ENCODE measurements at regions not wholly inside any gene's neighbourhood (a gene's known extent, or its start where the extent isn't known, plus 50 kb on each side); places are given as distances from the start of the nearest gene placed in this dataset.

- intact Hi-C loops (cut with micrococcal nuclease): no loop called here
- H3K27me3 ChIP-seq (ENCODE audit: low read length): no peaks in the 10 kb centered on the region
- no peaks in the 10 kb centered on the region for H3F3A ChIP-seq (ENCODE audit: low read length, unreplicated experiment)
- no peak overlapping the region for H3K27ac ChIP-seq (ENCODE audit: low read length)
- ChIA-PET POLR2A (ENCODE audit: unreplicated experiment) (no interaction called here), CTCF (no interaction called here)
- H3K4me3 ChIP-seq (ENCODE audit: low read length): no peak overlapping the region
- no peaks in the 10 kb centered on the region for H3K79me2 ChIP-seq (ENCODE audit: low read length)
- no peaks in the 10 kb centered on the region for H3K9me2 ChIP-seq (replicated peaks; ENCODE audit: low read length)
- H3K36me3 ChIP-seq (ENCODE audit: low read depth, low read length): no peaks in the 10 kb centered on the region
- no peaks in the 10 kb centered on the region for H4K20me1 ChIP-seq (ENCODE audit: low read length)
- no TSS peak for BruUV-seq (replicated peaks)
- no peak overlapping the region for H3K9ac ChIP-seq (ENCODE audit: low read length)
- no peak for TF ChIP-seq CTCF (conservative IDR thresholded peaks at IDR 0.05; ENCODE audit: low read depth, low read length)
- TF ChIP-seq EZH2phosphoT487 (IDR thresholded peaks at IDR 0.05; ENCODE audit: borderline replicate concordance, low read length): no peak
- no peak for TF ChIP-seq EZH2 (IDR thresholded peaks at IDR 0.05; ENCODE audit: low read length, unreplicated experiment)
- no peaks in the 10 kb centered on the region for H3K9me3 ChIP-seq (ENCODE audit: low read length)
- no peaks in the 10 kb centered on the region for H3K4me1 ChIP-seq (ENCODE audit: insufficient read depth, low read length)
- no peak for DNase-seq
- no peak for ATAC-seq
- H3K4me2 ChIP-seq (ENCODE audit: low read length): no peak overlapping the region
- no peak overlapping the region for H2AFZ ChIP-seq (ENCODE audit: low read length)
These were observed 94.2 kb upstream of the ANKH start for GRCh38 chr5:14965815-14966214.

GRCh38 chr5:14962604-14963003 is 91.0 kb upstream of the ANKH start:
- intact Hi-C loops (cut with micrococcal nuclease): no loop called here
- no peak overlapping the region for H3K9ac ChIP-seq (ENCODE audit: low read length)
- BruUV-seq (replicated peaks): no TSS peak
- H3K4me2 ChIP-seq (ENCODE audit: low read length): no peak overlapping the region
- ATAC-seq (no peak), DNase-seq (no peak)
- H4K20me1 ChIP-seq (ENCODE audit: low read length): no peaks in the 10 kb centered on the region
- no peaks in the 10 kb centered on the region for H3K79me2 ChIP-seq (ENCODE audit: low read length)
- H3K9me3 ChIP-seq (ENCODE audit: low read length): no peaks in the 10 kb centered on the region
- ChIA-PET POLR2A (ENCODE audit: unreplicated experiment) (no interaction called here), CTCF (no interaction called here)
- no peak overlapping the region for H3K27ac ChIP-seq (ENCODE audit: low read length)
- H3K9me2 ChIP-seq (replicated peaks; ENCODE audit: low read length): no peaks in the 10 kb centered on the region
- TF ChIP-seq CTCF (conservative IDR thresholded peaks at IDR 0.05; ENCODE audit: low read depth, low read length) (no peak), EZH2 (IDR thresholded peaks at IDR 0.05; ENCODE audit: low read length, unreplicated experiment) (no peak), EZH2phosphoT487 (IDR thresholded peaks at IDR 0.05; ENCODE audit: borderline replicate concordance, low read length) (no peak)
- H3K36me3 ChIP-seq (ENCODE audit: low read depth, low read length): no peaks in the 10 kb centered on the region
- no peaks in the 10 kb centered on the region for H3F3A ChIP-seq (ENCODE audit: low read length, unreplicated experiment)
- H3K4me3 ChIP-seq (ENCODE audit: low read length): no peak overlapping the region
- no peaks in the 10 kb centered on the region for H3K27me3 ChIP-seq (ENCODE audit: low read length)
- H3K4me1 ChIP-seq (ENCODE audit: insufficient read depth, low read length): peaks cover 21% of the 10 kb centered on the region
- no peak overlapping the region for H2AFZ ChIP-seq (ENCODE audit: low read length)

GRCh38 chr5:14960120-14960462 is 88.5 kb upstream of the ANKH start:
- peak overlapping the region; percentile 7; the same call in 1 of the 2 replicates for H3K27ac ChIP-seq (ENCODE audit: low read length)
- BruUV-seq (replicated peaks): no TSS peak
- no peak for TF ChIP-seq CTCF (conservative IDR thresholded peaks at IDR 0.05; ENCODE audit: low read depth, low read length)
- no peak for TF ChIP-seq EZH2 (IDR thresholded peaks at IDR 0.05; ENCODE audit: low read length, unreplicated experiment)
- no peak for TF ChIP-seq EZH2phosphoT487 (IDR thresholded peaks at IDR 0.05; ENCODE audit: borderline replicate concordance, low read length)

More at GRCh38 chr5:14960120-14960462, 88.5 kb upstream of the ANKH start:
- Histone ChIP-seq H3K9ac (ENCODE audit: low read length) (no peak overlapping the region), H3K9me3 (ENCODE audit: low read length) (no peaks in the 10 kb centered on the region), H3K9me2 (replicated peaks; ENCODE audit: low read length) (no peaks in the 10 kb centered on the region), H3F3A (ENCODE audit: low read length, unreplicated experiment) (no peaks in the 10 kb centered on the region), H3K4me2 (ENCODE audit: low read length) (peak overlapping the region; percentile 60), H2AFZ (ENCODE audit: low read length) (no peak overlapping the region), H3K4me3 (ENCODE audit: low read length) (no peak overlapping the region), H4K20me1 (ENCODE audit: low read length) (no peaks in the 10 kb centered on the region), H3K36me3 (ENCODE audit: low read depth, low read length) (no peaks in the 10 kb centered on the region), H3K79me2 (ENCODE audit: low read length) (no peaks in the 10 kb centered on the region), H3K27me3 (ENCODE audit: low read length) (no peaks in the 10 kb centered on the region), H3K4me1 (ENCODE audit: insufficient read depth, low read length) (peaks cover 21% of the 10 kb centered on the region)
- ATAC-seq (no peak), DNase-seq (no peak)
- ChIA-PET CTCF (no interaction called here), POLR2A (ENCODE audit: unreplicated experiment) (no interaction called here)
- intact Hi-C loops (cut with micrococcal nuclease): no loop called here

Measured in PC-3 (cell line).